Type B pancreatic cell (in vitro differentiated cells): ENCODE measurements at regions not wholly inside any gene's neighbourhood (a gene's known extent, or its start where the extent isn't known, plus 50 kb on each side); places are given as distances from the start of the nearest gene placed in this dataset.

Source experiments
- DNase-seq: peaks from one replicate; pipeline ENCODE4 v3.0.0; 2021; ENCODE audit warnings: mixed read lengths; ENCODE audit not compliant: unreplicated experiment; ENCODE audit errors: extremely low spot score
- H3K27ac Mint-ChIP-seq: 2 replicates; pipeline ENCODE4 v1.8.0; 2021; ENCODE audit warnings: mild to moderate bottlenecking, mixed read lengths
- H3K27me3 Mint-ChIP-seq: 2 replicates; pipeline ENCODE4 v1.8.0; 2021; ENCODE audit warnings: mixed read lengths
- H3K36me3 Mint-ChIP-seq: 2 replicates; pipeline ENCODE4 v1.8.0; 2021; ENCODE audit warnings: mixed read lengths
- H3K4me1 Mint-ChIP-seq: one replicate; pipeline ENCODE4 v1.8.0; 2021; ENCODE audit warnings: mixed read lengths; ENCODE audit not compliant: unreplicated experiment
- H3K4me3 Mint-ChIP-seq: 2 replicates; pipeline ENCODE4 v1.8.0; 2021; ENCODE audit warnings: mild to moderate bottlenecking, mixed read lengths
- H3K9me3 Mint-ChIP-seq: 2 replicates; pipeline ENCODE4 v1.8.0; 2021; ENCODE audit warnings: mixed read lengths
- TF ChIP-seq, protein P1 (sequence below): fragments of 200-600 bp; sonication (generic); conservative IDR thresholded peaks from 2 replicates; pipeline ENCODE4 v1.5.0; 2021; ENCODE audit warnings: antibody characterized with exemption, mild to moderate bottlenecking

DNA sequence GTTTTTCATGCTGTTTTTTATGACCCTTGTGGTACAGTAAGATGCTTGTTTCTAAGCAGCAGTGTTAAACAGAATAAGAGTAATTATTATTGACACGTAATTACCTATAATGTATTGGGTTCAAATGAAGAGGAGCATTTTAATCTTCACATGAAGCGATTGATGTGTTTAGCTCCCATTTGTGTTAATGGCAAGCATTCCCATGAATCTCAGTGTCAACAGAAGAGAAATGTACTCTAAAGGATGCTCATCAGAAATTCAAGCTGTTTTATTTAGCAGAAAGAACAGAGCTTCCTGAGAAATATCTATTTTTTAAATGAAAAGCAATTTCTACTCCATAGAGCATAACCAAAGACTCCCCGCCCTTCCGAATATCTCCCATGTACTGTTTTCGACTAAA is 341.3 kb upstream of the LINC00305 start:
- H3K9me3 Mint-ChIP-seq: no peaks in the 10 kb centered on the region
- H3K4me1 Mint-ChIP-seq: peaks cover 4% of the 10 kb centered on the region
- H3K36me3 Mint-ChIP-seq: no peaks in the 10 kb centered on the region

DNA sequence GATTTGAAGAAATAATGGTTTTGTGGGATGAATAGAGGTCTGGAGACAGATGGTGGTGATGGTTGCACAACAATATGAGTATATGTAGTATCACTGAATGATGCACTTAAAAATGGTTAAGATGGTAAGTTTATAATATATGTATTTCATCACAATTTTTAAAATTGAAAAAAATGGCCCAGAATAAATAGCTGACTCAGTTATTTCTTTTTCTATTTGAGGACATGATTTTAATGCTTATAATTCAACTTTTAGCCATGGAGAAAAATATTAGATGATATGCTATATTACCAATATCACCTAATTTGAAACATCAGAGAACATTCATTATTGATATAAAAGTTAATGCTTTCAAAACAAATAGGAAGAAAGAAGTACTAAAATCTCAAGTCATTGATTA is 339.8 kb upstream of the LINC00305 start:
- H3K4me3 Mint-ChIP-seq: no peak overlapping the region
- TF ChIP-seq, protein P1, sequence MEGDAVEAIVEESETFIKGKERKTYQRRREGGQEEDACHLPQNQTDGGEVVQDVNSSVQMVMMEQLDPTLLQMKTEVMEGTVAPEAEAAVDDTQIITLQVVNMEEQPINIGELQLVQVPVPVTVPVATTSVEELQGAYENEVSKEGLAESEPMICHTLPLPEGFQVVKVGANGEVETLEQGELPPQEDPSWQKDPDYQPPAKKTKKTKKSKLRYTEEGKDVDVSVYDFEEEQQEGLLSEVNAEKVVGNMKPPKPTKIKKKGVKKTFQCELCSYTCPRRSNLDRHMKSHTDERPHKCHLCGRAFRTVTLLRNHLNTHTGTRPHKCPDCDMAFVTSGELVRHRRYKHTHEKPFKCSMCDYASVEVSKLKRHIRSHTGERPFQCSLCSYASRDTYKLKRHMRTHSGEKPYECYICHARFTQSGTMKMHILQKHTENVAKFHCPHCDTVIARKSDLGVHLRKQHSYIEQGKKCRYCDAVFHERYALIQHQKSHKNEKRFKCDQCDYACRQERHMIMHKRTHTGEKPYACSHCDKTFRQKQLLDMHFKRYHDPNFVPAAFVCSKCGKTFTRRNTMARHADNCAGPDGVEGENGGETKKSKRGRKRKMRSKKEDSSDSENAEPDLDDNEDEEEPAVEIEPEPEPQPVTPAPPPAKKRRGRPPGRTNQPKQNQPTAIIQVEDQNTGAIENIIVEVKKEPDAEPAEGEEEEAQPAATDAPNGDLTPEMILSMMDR: no peak
- no peaks in the 10 kb centered on the region for H3K36me3 Mint-ChIP-seq
- no peaks in the 10 kb centered on the region for H3K4me1 Mint-ChIP-seq
- DNase-seq: no peak
- no peak overlapping the region for H3K27ac Mint-ChIP-seq
- H3K27me3 Mint-ChIP-seq: no peaks in the 10 kb centered on the region
- H3K9me3 Mint-ChIP-seq: no peaks in the 10 kb centered on the region

More for the DNA sequence above, 341.3 kb upstream of the LINC00305 start:
- no peak for DNase-seq
- TF ChIP-seq, protein P1: no peak
- Mint-ChIP-seq H3K27ac (no peak overlapping the region), H3K27me3 (no peaks in the 10 kb centered on the region), H3K4me3 (no peak overlapping the region)

DNA sequence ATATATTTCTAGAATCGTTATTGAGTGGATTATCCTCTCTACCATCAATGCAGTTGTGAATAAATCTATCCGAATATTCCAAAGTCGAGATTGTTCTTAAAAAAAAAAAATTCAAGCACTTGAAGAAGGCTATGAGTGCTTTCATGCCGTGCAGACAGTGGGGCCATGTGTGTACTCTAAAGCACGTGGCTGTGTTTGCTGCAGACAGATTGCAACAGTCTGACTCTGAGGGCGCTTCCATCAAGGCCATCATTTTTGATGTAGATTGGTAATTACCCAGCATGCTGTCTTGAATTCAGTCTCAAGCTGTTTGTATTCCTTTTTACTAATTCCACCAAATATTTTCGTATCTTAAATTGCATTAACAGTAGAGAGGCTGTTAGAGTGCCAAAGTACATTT is 325.9 kb upstream of the LINC00305 start:
- TF ChIP-seq, protein P1: no peak
- H3K27me3 Mint-ChIP-seq: no peaks in the 10 kb centered on the region
- no peak for DNase-seq
- H3K4me1 Mint-ChIP-seq: no peaks in the 10 kb centered on the region
- no peaks in the 10 kb centered on the region for H3K9me3 Mint-ChIP-seq
- H3K4me3 Mint-ChIP-seq: no peak overlapping the region
- no peaks in the 10 kb centered on the region for H3K36me3 Mint-ChIP-seq
- H3K27ac Mint-ChIP-seq: no peak overlapping the region

DNA sequence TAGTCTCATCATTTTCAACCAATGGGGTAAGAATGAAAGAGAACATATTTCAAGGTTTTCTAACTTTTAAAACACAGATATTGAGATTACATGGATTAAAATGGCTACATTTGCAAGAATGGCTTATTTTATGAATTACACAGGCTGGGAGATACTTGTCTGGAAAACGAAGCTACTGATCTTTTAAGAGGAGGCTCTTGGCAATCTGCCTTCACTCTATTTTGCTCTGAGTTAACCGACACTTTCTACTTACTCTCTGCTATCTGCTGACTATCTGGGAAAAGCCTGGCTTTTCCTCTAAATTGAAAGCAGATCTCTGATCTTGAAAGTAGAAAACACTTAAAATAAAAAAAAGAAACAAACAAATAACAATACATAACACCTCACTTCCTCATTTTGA is 325.4 kb upstream of the LINC00305 start:
- H3K36me3 Mint-ChIP-seq: no peaks in the 10 kb centered on the region
- no peak overlapping the region for H3K27ac Mint-ChIP-seq
- no peaks in the 10 kb centered on the region for H3K27me3 Mint-ChIP-seq
- H3K4me1 Mint-ChIP-seq: no peaks in the 10 kb centered on the region
- H3K4me3 Mint-ChIP-seq: no peak overlapping the region
- TF ChIP-seq, protein P1: no peak
- DNase-seq: no peak
- no peaks in the 10 kb centered on the region for H3K9me3 Mint-ChIP-seq

DNA sequence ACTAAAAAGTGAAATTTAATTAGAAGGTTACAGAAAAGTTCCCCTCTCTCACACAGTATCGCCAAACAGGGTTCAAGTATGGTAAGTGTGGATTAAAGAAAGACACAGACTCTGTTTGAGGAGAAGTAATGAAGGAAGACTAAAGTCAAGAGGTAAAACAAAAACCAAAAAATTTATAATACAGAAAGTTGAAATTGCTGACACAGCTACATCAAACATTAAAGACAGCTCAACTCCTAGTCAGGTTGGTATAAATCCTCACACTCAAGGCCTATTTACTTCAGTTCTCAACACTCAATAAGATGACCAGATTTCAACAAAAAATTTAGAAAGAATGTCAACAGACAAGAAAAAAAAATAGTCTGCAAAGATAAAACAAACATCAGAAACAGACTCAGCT is 300.5 kb upstream of the LINC00305 start:
- H3K27me3 Mint-ChIP-seq: no peaks in the 10 kb centered on the region
- TF ChIP-seq, protein P1: no peak
- no peaks in the 10 kb centered on the region for H3K36me3 Mint-ChIP-seq
- H3K9me3 Mint-ChIP-seq: no peaks in the 10 kb centered on the region
- no peak overlapping the region for H3K27ac Mint-ChIP-seq
- H3K4me1 Mint-ChIP-seq: no peaks in the 10 kb centered on the region
- H3K4me3 Mint-ChIP-seq: no peak overlapping the region
- DNase-seq: no peak

DNA sequence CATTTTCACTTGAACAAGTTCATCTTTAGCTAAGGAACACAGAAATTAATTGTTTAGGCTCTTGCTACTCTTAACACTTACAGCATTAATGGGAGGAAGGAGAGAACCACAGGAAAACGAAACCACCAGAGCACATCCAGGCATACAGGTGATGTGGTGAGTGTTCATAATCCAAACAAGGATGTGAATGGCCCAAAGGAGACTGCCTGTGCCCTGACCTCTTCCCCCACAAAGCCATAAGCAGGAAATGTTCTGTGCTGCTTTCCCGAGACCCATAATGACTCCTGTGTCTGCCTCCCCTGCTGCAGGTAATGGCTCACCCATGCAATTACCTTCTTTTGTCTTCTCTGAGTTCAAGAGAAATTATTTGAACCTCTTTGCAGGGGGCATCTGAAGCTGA is 295.9 kb upstream of the LINC00305 start:
- Mint-ChIP-seq H3K27ac (no peak overlapping the region), H3K27me3 (no peaks in the 10 kb centered on the region), H3K4me1 (peaks cover 4% of the 10 kb centered on the region)

More for the DNA sequence above, 295.9 kb upstream of the LINC00305 start:
- Mint-ChIP-seq H3K36me3 (no peaks in the 10 kb centered on the region), H3K9me3 (no peaks in the 10 kb centered on the region), H3K4me3 (no peak overlapping the region)
- DNase-seq: no peak
- TF ChIP-seq, protein P1: no peak
